ENCODE measurements at regions not wholly inside any gene's neighbourhood (a gene's known extent, or its start where the extent isn't known, plus 50 kb on each side); places are given as distances from the start of the nearest gene placed in this dataset.
"Not testable (repeated sequence)": the region's sequence is repeated elsewhere in the genome, so short reads cannot be mapped to it uniquely, and the experiment has no call there.

- H3K9ac ChIP-seq (ENCODE audit: low read length): no peak overlapping the region
- no peaks in the 10 kb centered on the region for H3K36me3 ChIP-seq (replicated peaks; ENCODE audit: low read depth, low read length)
- H3K4me1 ChIP-seq (ENCODE audit: low read length): no peaks in the 10 kb centered on the region
- no peaks in the 10 kb centered on the region for H3K79me2 ChIP-seq (ENCODE audit: low read length)
- no peak for TF ChIP-seq EZH2phosphoT487 (IDR thresholded peaks at IDR 0.05; ENCODE audit: low read depth)
- TF ChIP-seq, protein P1, sequence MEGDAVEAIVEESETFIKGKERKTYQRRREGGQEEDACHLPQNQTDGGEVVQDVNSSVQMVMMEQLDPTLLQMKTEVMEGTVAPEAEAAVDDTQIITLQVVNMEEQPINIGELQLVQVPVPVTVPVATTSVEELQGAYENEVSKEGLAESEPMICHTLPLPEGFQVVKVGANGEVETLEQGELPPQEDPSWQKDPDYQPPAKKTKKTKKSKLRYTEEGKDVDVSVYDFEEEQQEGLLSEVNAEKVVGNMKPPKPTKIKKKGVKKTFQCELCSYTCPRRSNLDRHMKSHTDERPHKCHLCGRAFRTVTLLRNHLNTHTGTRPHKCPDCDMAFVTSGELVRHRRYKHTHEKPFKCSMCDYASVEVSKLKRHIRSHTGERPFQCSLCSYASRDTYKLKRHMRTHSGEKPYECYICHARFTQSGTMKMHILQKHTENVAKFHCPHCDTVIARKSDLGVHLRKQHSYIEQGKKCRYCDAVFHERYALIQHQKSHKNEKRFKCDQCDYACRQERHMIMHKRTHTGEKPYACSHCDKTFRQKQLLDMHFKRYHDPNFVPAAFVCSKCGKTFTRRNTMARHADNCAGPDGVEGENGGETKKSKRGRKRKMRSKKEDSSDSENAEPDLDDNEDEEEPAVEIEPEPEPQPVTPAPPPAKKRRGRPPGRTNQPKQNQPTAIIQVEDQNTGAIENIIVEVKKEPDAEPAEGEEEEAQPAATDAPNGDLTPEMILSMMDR (IDR thresholded peaks at IDR 0.05; ENCODE audit: low read depth, low read length): no peak
- H4K20me1 ChIP-seq (ENCODE audit: insufficient read depth, low read length): no peaks in the 10 kb centered on the region
- H3K4me2 ChIP-seq (ENCODE audit: low read length): no peak overlapping the region
- no peaks in the 10 kb centered on the region for H3K27me3 ChIP-seq (ENCODE audit: low read depth, low read length)
- H3K27ac ChIP-seq (ENCODE audit: low read length): no peak overlapping the region
- H2AFZ ChIP-seq (ENCODE audit: low read depth, low read length): no peak overlapping the region
- H3K4me3 ChIP-seq (ENCODE audit: low read length): no peak overlapping the region
- no peaks in the 10 kb centered on the region for H3K9me3 ChIP-seq (ENCODE audit: insufficient read depth, low read length)
Measured at GRCh38 chr7:145123502-145123901, 287.6 kb upstream of the TPK1 start.

- TF ChIP-seq, protein P1 (IDR thresholded peaks at IDR 0.05; ENCODE audit: low read depth, low read length): no peak
- no peak for TF ChIP-seq EZH2phosphoT487 (IDR thresholded peaks at IDR 0.05; ENCODE audit: low read depth)
- Histone ChIP-seq H3K27me3 (ENCODE audit: low read depth, low read length) (no peaks in the 10 kb centered on the region), H3K4me3 (ENCODE audit: low read length) (no peak overlapping the region), H3K79me2 (ENCODE audit: low read length) (no peaks in the 10 kb centered on the region), H3K4me2 (ENCODE audit: low read length) (no peak overlapping the region), H3K36me3 (replicated peaks; ENCODE audit: low read depth, low read length) (no peaks in the 10 kb centered on the region), H3K27ac (ENCODE audit: low read length) (no peak overlapping the region), H3K4me1 (ENCODE audit: low read length) (no peaks in the 10 kb centered on the region), H4K20me1 (ENCODE audit: insufficient read depth, low read length) (no peaks in the 10 kb centered on the region), H3K9me3 (ENCODE audit: insufficient read depth, low read length) (no peaks in the 10 kb centered on the region), H2AFZ (ENCODE audit: low read depth, low read length) (no peak overlapping the region), H3K9ac (ENCODE audit: low read length) (no peak overlapping the region)
Measured at GRCh38 chr7:145106001-145106400, 270.1 kb upstream of the TPK1 start.

GRCh38 chr7:145105561-145105960 is 269.7 kb upstream of the TPK1 start:
- no peak overlapping the region for H2AFZ ChIP-seq (ENCODE audit: low read depth, low read length)
- no peak overlapping the region for H3K27ac ChIP-seq (ENCODE audit: low read length)
- no peak overlapping the region for H3K4me2 ChIP-seq (ENCODE audit: low read length)
- H3K9me3 ChIP-seq (ENCODE audit: insufficient read depth, low read length): no peaks in the 10 kb centered on the region
- TF ChIP-seq, protein P1 (IDR thresholded peaks at IDR 0.05; ENCODE audit: low read depth, low read length): no peak
- TF ChIP-seq EZH2phosphoT487 (IDR thresholded peaks at IDR 0.05; ENCODE audit: low read depth): no peak
- H3K36me3 ChIP-seq (replicated peaks; ENCODE audit: low read depth, low read length): no peaks in the 10 kb centered on the region
- no peaks in the 10 kb centered on the region for H3K27me3 ChIP-seq (ENCODE audit: low read depth, low read length)
- H3K4me1 ChIP-seq (ENCODE audit: low read length): no peaks in the 10 kb centered on the region
- no peak overlapping the region for H3K4me3 ChIP-seq (ENCODE audit: low read length)
- H4K20me1 ChIP-seq (ENCODE audit: insufficient read depth, low read length): no peaks in the 10 kb centered on the region
- H3K9ac ChIP-seq (ENCODE audit: low read length): no peak overlapping the region
- H3K79me2 ChIP-seq (ENCODE audit: low read length): no peaks in the 10 kb centered on the region

DNA sequence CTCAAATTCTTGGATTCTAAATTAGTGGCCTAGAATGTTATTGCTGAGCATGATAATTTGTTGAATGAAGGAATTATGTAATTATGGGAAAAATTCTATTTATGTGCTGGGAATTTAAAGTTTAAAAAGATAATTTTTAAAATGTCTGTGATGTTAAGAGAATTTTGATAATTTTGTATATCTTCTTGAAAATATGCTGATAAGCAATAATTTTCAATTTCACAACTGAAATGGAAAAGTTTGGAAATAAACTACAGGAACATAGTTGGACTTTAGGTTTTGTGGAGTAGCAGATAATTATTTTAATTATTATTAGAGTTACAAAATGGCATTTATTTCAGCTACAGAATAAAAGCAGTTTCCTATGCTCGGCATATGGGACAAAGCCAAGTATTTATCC is 268.5 kb upstream of the TPK1 start:
- no peak overlapping the region for H3K4me3 ChIP-seq (ENCODE audit: low read length)
- H3K9me3 ChIP-seq (ENCODE audit: insufficient read depth, low read length): no peaks in the 10 kb centered on the region
- TF ChIP-seq, protein P1 (IDR thresholded peaks at IDR 0.05; ENCODE audit: low read depth, low read length): no peak
- H3K4me2 ChIP-seq (ENCODE audit: low read length): no peak overlapping the region
- H3K36me3 ChIP-seq (replicated peaks; ENCODE audit: low read depth, low read length): no peaks in the 10 kb centered on the region
- no peaks in the 10 kb centered on the region for H4K20me1 ChIP-seq (ENCODE audit: insufficient read depth, low read length)
- H3K79me2 ChIP-seq (ENCODE audit: low read length): no peaks in the 10 kb centered on the region
- no peaks in the 10 kb centered on the region for H3K4me1 ChIP-seq (ENCODE audit: low read length)
- no peak overlapping the region for H3K27ac ChIP-seq (ENCODE audit: low read length)
- no peak overlapping the region for H2AFZ ChIP-seq (ENCODE audit: low read depth, low read length)
- H3K27me3 ChIP-seq (ENCODE audit: low read depth, low read length): no peaks in the 10 kb centered on the region
- H3K9ac ChIP-seq (ENCODE audit: low read length): no peak overlapping the region

DNA sequence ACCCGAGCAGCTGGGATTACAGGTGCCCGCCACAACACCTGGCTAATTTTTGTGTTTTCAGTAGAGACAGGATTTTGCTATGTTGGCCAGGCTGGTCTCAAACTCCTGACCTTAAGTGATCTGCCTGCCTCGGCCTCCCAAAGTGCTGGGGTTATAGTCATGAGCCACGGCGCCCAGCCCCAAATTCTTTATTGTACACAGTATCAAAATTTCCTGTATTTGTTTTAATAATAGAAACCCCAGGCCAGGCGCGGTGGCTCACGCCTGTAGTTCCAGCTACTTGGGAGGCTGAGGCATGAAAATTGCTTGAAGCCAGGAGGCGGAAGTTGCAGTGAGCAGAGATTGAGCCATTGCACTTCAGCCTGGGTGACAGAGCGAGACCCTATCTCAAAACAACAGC is 266.3 kb upstream of the TPK1 start:
- H3K9ac ChIP-seq (ENCODE audit: low read length); H3K4me1 ChIP-seq (ENCODE audit: low read length); H3K79me2 ChIP-seq (ENCODE audit: low read length); H3K36me3 ChIP-seq (replicated peaks; ENCODE audit: low read depth, low read length); H3K27me3 ChIP-seq (ENCODE audit: low read depth, low read length); H3K27ac ChIP-seq (ENCODE audit: low read length); H3K9me3 ChIP-seq (ENCODE audit: insufficient read depth, low read length); H3K4me2 ChIP-seq (ENCODE audit: low read length); H3K4me3 ChIP-seq (ENCODE audit: low read length); H2AFZ ChIP-seq (ENCODE audit: low read depth, low read length); H4K20me1 ChIP-seq (ENCODE audit: insufficient read depth, low read length): not testable (repeated sequence)
